Hepatic stellate cell (primary cell): ENCODE measurements at regions not wholly inside any gene's neighbourhood (a gene's known extent, or its start where the extent isn't known, plus 50 kb on each side); places are given as distances from the start of the nearest gene placed in this dataset.
A peak's percentile ranks its signal among the peaks of the same experiment; 100 is the strongest.
"Not testable (repeated sequence)": the region's sequence is repeated elsewhere in the genome, so short reads cannot be mapped to it uniquely, and the experiment has no call there.

Experiments used
- DNase-seq: peaks from one replicate; pipeline ENCODE4 v3.0.0; 2011; ENCODE audit warnings: low spot score

DNA sequence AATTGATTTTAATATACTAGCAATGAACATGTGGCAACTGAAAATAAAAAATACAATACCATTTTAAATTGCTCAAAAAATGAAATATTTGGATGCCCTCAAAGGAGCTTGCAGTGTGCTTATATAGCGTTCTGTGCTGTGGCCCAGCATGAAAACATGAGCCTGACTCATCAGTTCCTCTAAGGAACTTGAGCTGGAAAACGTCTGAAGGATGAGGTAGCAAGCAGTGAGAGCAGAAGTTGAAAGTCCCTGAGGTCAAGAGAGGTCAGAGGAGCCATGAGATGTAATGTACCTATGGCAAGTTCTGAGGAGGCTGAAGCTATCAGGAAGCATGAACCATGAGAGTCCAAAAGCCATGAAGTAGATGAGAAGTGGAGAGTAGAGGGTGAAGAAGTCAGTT, 59.7 kb downstream of the HMGB3 start:
- no peak for DNase-seq

- not testable (repeated sequence) for DNase-seq
These were observed 83.2 kb downstream of the HMGB3 start for GRCh38 chrX:151066373-151066772.

DNA sequence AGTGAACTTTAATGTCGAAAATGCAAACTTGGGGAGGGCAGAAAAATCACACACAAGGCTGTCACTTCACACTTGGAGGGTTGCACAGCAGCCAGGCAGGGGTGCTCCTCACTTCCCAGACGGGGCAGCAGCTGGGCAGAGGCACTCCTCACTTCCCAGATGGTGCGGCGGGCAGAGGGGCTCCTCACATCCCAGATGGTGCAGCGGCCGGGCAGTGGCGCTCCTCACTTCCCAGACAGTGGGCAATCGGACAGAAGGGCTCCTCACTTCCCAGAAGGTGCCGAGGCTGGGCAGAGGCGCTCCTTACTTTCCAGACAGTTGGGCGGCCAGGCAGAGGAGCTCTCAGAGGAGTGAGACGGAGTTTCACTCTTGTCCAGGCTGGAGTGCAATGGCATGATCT, 90.6 kb downstream of the HMGB3 start:
- no peak for DNase-seq

- DNase-seq, result no peak
These were observed 95.4 kb upstream of the GPR50 start for GRCh38 chrX:151081016-151081415.

DNA sequence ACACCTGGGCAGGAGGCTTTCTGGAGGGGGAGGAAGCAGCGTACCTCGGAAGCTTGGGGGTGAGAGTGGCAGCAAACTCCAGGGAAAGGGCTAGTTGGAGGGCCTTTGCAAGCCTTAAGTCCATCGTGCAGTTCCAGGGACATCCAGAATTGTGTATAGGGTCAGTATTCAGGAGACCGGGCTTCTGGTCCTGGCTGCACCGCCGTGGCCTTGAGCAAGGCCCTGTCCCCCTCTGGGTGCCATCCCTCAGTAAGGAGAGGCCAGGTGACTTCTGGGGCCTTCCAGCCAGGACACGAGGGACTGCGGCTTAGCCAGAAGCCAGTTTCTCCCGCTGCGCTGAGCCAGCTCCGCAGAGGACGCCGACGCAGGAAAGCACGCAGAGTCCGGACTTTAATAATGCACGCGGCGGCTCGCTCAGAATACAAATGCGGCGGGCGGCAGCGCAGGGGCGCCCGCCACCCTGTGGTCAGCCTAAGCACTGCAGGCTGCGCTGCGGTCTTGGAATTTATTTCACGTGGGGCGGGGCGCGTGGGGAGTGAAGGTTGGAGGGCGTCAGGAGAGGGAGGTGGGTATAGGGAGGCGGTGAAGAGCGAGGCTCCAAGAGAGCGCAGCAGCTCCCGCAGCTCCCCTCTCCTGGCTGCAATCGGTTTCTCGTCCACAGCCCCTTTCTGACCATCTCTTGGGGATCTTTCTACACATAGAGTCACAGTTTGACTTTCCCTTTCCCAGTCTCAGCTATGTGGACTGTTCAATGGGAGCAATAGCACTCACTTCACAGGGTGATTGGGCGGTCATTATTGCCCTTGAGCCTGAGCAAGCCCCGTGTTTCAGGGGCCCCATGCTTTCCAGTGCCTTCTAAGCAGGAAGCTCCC, 94.1 kb upstream of the GPR50 start:
- DNase-seq, result peak; percentile 53

GRCh38 chrX:151084454-151084853, 91.9 kb upstream of the GPR50 start:
- DNase-seq, result no peak

DNA sequence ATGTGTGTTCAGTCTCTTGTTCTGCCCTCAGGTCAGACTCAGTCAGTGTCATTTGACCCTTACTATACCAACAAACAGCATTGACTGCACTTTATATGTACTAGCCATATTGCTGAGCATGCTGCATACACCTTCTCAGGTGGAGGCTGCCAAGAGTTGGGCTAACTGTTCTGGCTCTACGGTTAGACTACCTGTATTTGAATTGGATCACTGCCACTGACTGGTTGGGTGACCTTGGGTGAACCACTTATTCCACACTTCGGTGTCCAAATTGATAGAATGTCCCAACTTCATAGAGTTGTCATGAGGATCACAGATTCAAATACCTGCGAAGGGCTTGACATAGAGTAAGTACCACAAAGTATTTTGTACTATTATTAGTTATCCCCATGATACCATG, 91.2 kb upstream of the GPR50 start:
- no peak for DNase-seq

GRCh38 chrX:151088221-151088620, 88.2 kb upstream of the GPR50 start:
- DNase-seq, result no peak

DNA sequence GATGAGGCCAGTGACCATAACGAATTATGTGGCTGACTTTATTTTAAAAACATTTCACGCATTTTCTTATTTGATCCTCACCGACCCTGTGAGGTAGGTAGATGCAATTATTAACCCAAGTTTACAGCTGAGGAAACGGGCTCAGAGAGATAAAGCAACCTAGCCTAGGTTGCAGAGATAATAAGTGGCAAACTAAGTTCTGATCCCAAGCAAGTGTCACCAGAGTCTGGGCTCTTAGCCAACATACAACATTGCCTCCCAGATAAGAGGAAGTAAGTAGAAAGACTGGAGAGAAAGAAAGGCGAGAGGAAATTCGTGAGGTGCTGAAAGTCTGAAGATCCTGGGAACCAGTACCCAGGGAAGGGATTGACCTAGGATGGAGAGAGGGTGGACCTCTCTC, 77.4 kb upstream of the GPR50 start:
- no peak for DNase-seq

DNA sequence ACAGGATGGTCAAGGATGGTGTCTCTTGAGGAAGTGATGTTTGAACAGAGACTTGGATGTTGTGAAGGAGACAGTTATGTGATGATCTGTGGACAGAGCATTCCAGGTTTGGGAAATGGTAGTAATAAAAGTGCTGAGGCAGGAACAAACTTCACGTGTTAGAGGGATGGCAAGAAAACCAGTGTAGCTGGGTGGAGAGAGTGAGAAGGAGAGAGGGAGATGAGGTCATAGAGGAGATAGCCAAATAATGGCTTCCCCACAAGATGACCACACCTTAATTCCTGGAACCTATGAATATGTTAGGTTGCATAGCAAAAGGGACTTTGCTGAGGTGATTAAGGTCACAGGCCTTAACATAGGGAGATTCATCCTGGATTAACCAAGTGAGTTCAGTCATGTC, 75.6 kb upstream of the GPR50 start:
- no peak for DNase-seq

- not testable (repeated sequence) for DNase-seq
These were observed 63.2 kb upstream of the GPR50 start for GRCh38 chrX:151113200-151113599.
